Neuronal stem cell (in vitro differentiated cells): ENCODE measurements at regions not wholly inside any gene's neighbourhood (a gene's known extent, or its start where the extent isn't known, plus 50 kb on each side); places are given as distances from the start of the nearest gene placed in this dataset.
A peak's percentile ranks its signal among the peaks of the same experiment; 100 is the strongest.

Experiments used
- DNase-seq: peaks from one replicate; pipeline ENCODE4 v3.0.0-alpha.2; 2013; ENCODE audit warnings: low spot score
- H2AFZ ChIP-seq: one replicate; pipeline ENCODE4 v1.6.1; 2013; ENCODE audit warnings: mild to moderate bottlenecking, low read length, inconsistent platforms
- H2AK5ac ChIP-seq: 2 replicates; pipeline ENCODE4 v1.6.1; 2013; ENCODE audit warnings: low read depth, mild to moderate bottlenecking, inconsistent platforms, low read length, moderate library complexity, mixed read lengths
- H2BK120ac ChIP-seq: 2 replicates; pipeline ENCODE4 v1.6.1; 2013; ENCODE audit warnings: low read depth, mild to moderate bottlenecking, inconsistent platforms, low read length, moderate library complexity, mixed read lengths
- H2BK12ac ChIP-seq: one replicate; pipeline ENCODE4 v1.6.1; 2013; ENCODE audit warnings: low read length, inconsistent platforms
- H2BK15ac ChIP-seq: 2 replicates; pipeline ENCODE4 v1.6.1; 2013; ENCODE audit warnings: mild to moderate bottlenecking, low read length, inconsistent platforms, mixed read lengths
- H2BK5ac ChIP-seq: one replicate; pipeline ENCODE4 v1.6.1; 2013; ENCODE audit warnings: inconsistent platforms, mild to moderate bottlenecking, low read length, moderate library complexity
- H3K14ac ChIP-seq: one replicate; pipeline ENCODE4 v1.6.1; 2013; ENCODE audit warnings: low read length, inconsistent platforms
- H3K18ac ChIP-seq: 2 replicates; pipeline ENCODE4 v1.6.1; 2013; ENCODE audit warnings: low read length, inconsistent platforms
- H3K23ac ChIP-seq: 2 replicates; pipeline ENCODE4 v1.6.1; 2013; ENCODE audit warnings: low read depth, mild to moderate bottlenecking, mixed read lengths, low read length, inconsistent platforms; ENCODE audit not compliant: poor library complexity
- H3K27ac ChIP-seq: replicated peaks from 3 replicates; pipeline ENCODE4 v1.5.1; 2013; ENCODE audit warnings: low read length, inconsistent platforms
- H3K27me3 ChIP-seq, 3 experiments: 2 replicates each; pipeline ENCODE4 v1.6.1; 2013; ENCODE audit warnings: low read length in 3 of 3, mild to moderate bottlenecking in 2 of 3, inconsistent platforms in 1 of 3, low read depth in 1 of 3, mixed read lengths in 1 of 3, moderate library complexity in 1 of 3; ENCODE audit not compliant: control insufficient read depth in 3 of 3, insufficient read depth in 3 of 3
- H3K36me3 ChIP-seq, 2 donors: replicated peaks in 1 of 2; 2 replicates each; pipeline ENCODE4 v1.6.1; 2013; ENCODE audit warnings: low read length in 2 of 2; ENCODE audit not compliant: control insufficient read depth in 2 of 2, insufficient read depth in 2 of 2
- H3K4ac ChIP-seq: 2 replicates; pipeline ENCODE4 v1.6.1; 2013; ENCODE audit warnings: inconsistent platforms, mild to moderate bottlenecking, low read length, moderate library complexity
- H3K4me1 ChIP-seq, 2 donors: 1 replicate in 1 of 2; 2 replicates in 1 of 2; pipeline ENCODE4 v1.6.1; 2013; ENCODE audit warnings: low read length in 2 of 2, low read depth in 1 of 2; ENCODE audit not compliant: control insufficient read depth in 2 of 2, insufficient read depth in 1 of 2
- H3K4me2 ChIP-seq: one replicate; pipeline ENCODE4 v1.6.1; 2013; ENCODE audit warnings: mild to moderate bottlenecking, low read length, inconsistent platforms; ENCODE audit not compliant: insufficient read depth, poor library complexity, severe bottlenecking
- H3K4me3 ChIP-seq, 2 donors: 2 replicates each; pipeline ENCODE4 v1.5.1; 2013; ENCODE audit warnings: low read length in 2 of 2, mild to moderate bottlenecking in 2 of 2, inconsistent platforms in 1 of 2, moderate library complexity in 1 of 2
- H3K79me1 ChIP-seq: one replicate; pipeline ENCODE4 v1.6.1; 2013; ENCODE audit warnings: low read depth, mild to moderate bottlenecking, inconsistent platforms, low read length, moderate library complexity
- H3K9ac ChIP-seq: one replicate; pipeline ENCODE4 v1.6.1; 2013; ENCODE audit warnings: mild to moderate bottlenecking, low read depth, low read length, inconsistent platforms; ENCODE audit not compliant: poor library complexity
- H3K9me3 ChIP-seq, 2 donors: replicated peaks in 1 of 2; 2 replicates each; pipeline versions ENCODE3 to v1.6.1; 2013; ENCODE audit warnings: low read length in 2 of 2, mild to moderate bottlenecking in 2 of 2, inconsistent platforms in 1 of 2, low read depth in 1 of 2, mixed read lengths in 1 of 2, moderate library complexity in 1 of 2; ENCODE audit not compliant: control insufficient read depth in 2 of 2, insufficient read depth in 1 of 2
- H4K8ac ChIP-seq: one replicate; pipeline ENCODE4 v1.6.1; 2013; ENCODE audit warnings: low read depth, mild to moderate bottlenecking, inconsistent platforms, low read length, moderate library complexity
- H4K91ac ChIP-seq: one replicate; pipeline ENCODE4 v1.6.1; 2013; ENCODE audit warnings: low read length, low read depth, mild to moderate bottlenecking, inconsistent platforms; ENCODE audit not compliant: poor library complexity
- WGBS, 2 donors: extraction: QIAGEN DNeasy Blood & Tissue Kit; methylation state at CpG; one replicate each; pipeline ENCODE4 v1.1.7; 2013; ENCODE audit warnings: missing lambda C conversion rate in 2 of 2, mixed read lengths in 1 of 2; ENCODE audit not compliant: insufficient read length in 2 of 2, insufficient replicate concordance in 1 of 2; ENCODE audit errors: extremely low coverage in 2 of 2; 5-methylcytosine and 5-hydroxymethylcytosine counted together

DNA sequence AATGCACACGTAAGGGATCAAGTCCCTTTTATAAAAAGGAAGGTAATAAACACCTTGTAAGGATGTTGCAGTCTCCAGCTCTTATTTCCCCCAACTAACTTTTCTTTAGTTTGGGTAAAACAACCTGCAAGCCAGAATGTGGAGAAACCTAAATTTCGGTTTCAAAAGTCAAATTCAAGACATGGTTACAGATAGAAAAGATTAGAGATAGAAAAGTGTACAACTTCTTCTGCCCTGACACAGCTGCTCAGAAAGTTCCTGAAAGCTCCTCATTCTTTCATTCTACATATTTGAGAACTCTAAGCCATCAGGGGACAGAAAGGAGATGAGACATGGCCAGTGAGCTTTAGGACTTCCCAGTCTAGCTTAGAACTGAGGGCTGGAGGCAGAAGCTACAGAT, 574.9 kb downstream of the DIPK2A start:
- no CpG with 5 or more reads among the region's 2 CpGs for WGBS, 2 donors
- Histone ChIP-seq H2BK120ac (no peak overlapping the region), H2AFZ (no peak overlapping the region), H4K8ac (no peak overlapping the region), H2AK5ac (no peak overlapping the region), H3K23ac (no peak overlapping the region), H3K4me2 (no peak overlapping the region), H3K14ac (no peak overlapping the region), H3K4me3 (no peak overlapping the region), H3K36me3 (no peaks in the 10 kb centered on the region), H3K4me1 (peaks cover 3 to 15% of the 10 kb centered on the region in 2 donors), H3K9me3 (no peaks in the 10 kb centered on the region), H2BK5ac (no peak overlapping the region), H3K27ac (no peak overlapping the region), H3K79me1 (no peaks in the 10 kb centered on the region), H3K18ac (no peak overlapping the region), H3K4ac (no peak overlapping the region), H4K91ac (no peak overlapping the region), H2BK12ac (no peak overlapping the region), H2BK15ac (no peak overlapping the region), H3K9ac (no peak overlapping the region), H3K27me3 (no peaks in the 10 kb centered on the region)
- no peak for DNase-seq

- Histone ChIP-seq H3K79me1 (no peaks in the 10 kb centered on the region), H3K4me3 (no peak overlapping the region), H3K27ac (no peak overlapping the region), H3K4me1 (peaks cover 5 to 15% of the 10 kb centered on the region in 2 donors), H2BK5ac (no peak overlapping the region), H2BK120ac (no peak overlapping the region), H3K27me3 (no peaks in the 10 kb centered on the region), H2AK5ac (no peak overlapping the region), H2BK15ac (no peak overlapping the region), H3K4ac (no peak overlapping the region), H3K9ac (no peak overlapping the region), H3K14ac (no peak overlapping the region), H2BK12ac (no peak overlapping the region), H4K8ac (no peak overlapping the region), H3K23ac (no peak overlapping the region), H3K18ac (no peak overlapping the region), H3K36me3 (no peaks in the 10 kb centered on the region), H2AFZ (peak overlapping the region; percentile 64), H3K9me3 (no peaks in the 10 kb centered on the region), H4K91ac (no peak overlapping the region), H3K4me2 (no peak overlapping the region)
- no CpG with 5 or more reads among the region's 4 CpGs for WGBS, 2 donors
- no peak for DNase-seq
Measured at GRCh38 chr3:144548346-144548745, 576.7 kb downstream of the DIPK2A start.

GRCh38 chr3:144549166-144549565, 577.5 kb downstream of the DIPK2A start:
- no peaks in the 10 kb centered on the region for H3K79me1 ChIP-seq
- no peak overlapping the region for H2BK15ac ChIP-seq
- H3K4me1 ChIP-seq = peaks cover 7 to 15% of the 10 kb centered on the region in 2 donors
- no peak overlapping the region for H3K23ac ChIP-seq
- H3K14ac ChIP-seq = no peak overlapping the region
- H4K8ac ChIP-seq = no peak overlapping the region
- H2AK5ac ChIP-seq = no peak overlapping the region
- no peak overlapping the region for H3K27ac ChIP-seq
- no peak overlapping the region for H2BK120ac ChIP-seq
- no peak overlapping the region for H4K91ac ChIP-seq
- no peak overlapping the region for H3K18ac ChIP-seq
- no peaks in the 10 kb centered on the region for H3K27me3 ChIP-seq
- no peak overlapping the region for H3K4ac ChIP-seq
- no peak overlapping the region for H3K4me3 ChIP-seq
- no peak overlapping the region for H3K9ac ChIP-seq
- H2BK5ac ChIP-seq = no peak overlapping the region
- no peaks in the 10 kb centered on the region for H3K9me3 ChIP-seq
- DNase-seq = peak; percentile 33
- H2BK12ac ChIP-seq = no peak overlapping the region
- no peak overlapping the region for H2AFZ ChIP-seq
- WGBS, 2 donors = no CpG with 5 or more reads among the region's 1 CpG
- H3K36me3 ChIP-seq = no peaks in the 10 kb centered on the region
- H3K4me2 ChIP-seq = no peak overlapping the region

- H2BK120ac ChIP-seq = no peak overlapping the region
- no peak overlapping the region for H3K14ac ChIP-seq
- H3K79me1 ChIP-seq = no peaks in the 10 kb centered on the region
- no peak overlapping the region for H3K4me3 ChIP-seq
- no peak overlapping the region for H4K8ac ChIP-seq
- H3K9ac ChIP-seq = no peak overlapping the region
- H2AK5ac ChIP-seq = no peak overlapping the region
- WGBS, 2 donors = no CpG with 5 or more reads among the region's 3 CpGs
- no peak overlapping the region for H3K27ac ChIP-seq
- no peaks in the 10 kb centered on the region for H3K36me3 ChIP-seq
- no peak overlapping the region for H2AFZ ChIP-seq
- H3K4me2 ChIP-seq = no peak overlapping the region
- peaks cover 7 to 15% of the 10 kb centered on the region in 2 donors for H3K4me1 ChIP-seq
- H3K27me3 ChIP-seq = no peaks in the 10 kb centered on the region
- no peak overlapping the region for H4K91ac ChIP-seq
- H3K18ac ChIP-seq = no peak overlapping the region
- DNase-seq = no peak
- no peaks in the 10 kb centered on the region for H3K9me3 ChIP-seq
- no peak overlapping the region for H3K23ac ChIP-seq
- no peak overlapping the region for H2BK15ac ChIP-seq
- no peak overlapping the region for H2BK5ac ChIP-seq
- no peak overlapping the region for H3K4ac ChIP-seq
- H2BK12ac ChIP-seq = no peak overlapping the region
Measured at GRCh38 chr3:144552346-144553057, 580.9 kb downstream of the DIPK2A start.
